Esophagus squamous epithelium (tissue), 5 donors: ENCODE measurements at regions not wholly inside any gene's neighbourhood (a gene's known extent, or its start where the extent isn't known, plus 50 kb on each side); places are given as distances from the start of the nearest gene placed in this dataset.
"Not testable (repeated sequence)": the region's sequence is repeated elsewhere in the genome, so short reads cannot be mapped to it uniquely, and the experiment has no call there.

ENCODE experiments used
- DNase-seq: peaks from one replicate; lab custom pipeline; 2025; lab: John Stamatoyannopoulos, UW
- H3K27ac ChIP-seq, 4 donors: fragments of 200-600 bp; sonication (generic); one replicate each; pipeline ENCODE4 v1.5.1; 2016 to 2019; ENCODE audit warnings: mild to moderate bottlenecking in 1 of 4
- H3K27me3 ChIP-seq, 4 donors: fragments of 200-600 bp; sonication (generic); 1 replicate in 3 of 4; 2 replicates in 1 of 4; pipeline versions ENCODE4 v1.5.1 to v1.6.0; 2017 to 2021; ENCODE audit warnings: antibody characterized with exemption in 1 of 4
- H3K36me3 ChIP-seq, 3 donors: fragments of 200-600 bp; sonication (generic); one replicate each; pipeline ENCODE4 v1.5.1; 2016 to 2019
- H3K4me1 ChIP-seq, 3 donors: fragments of 200-600 bp; sonication (generic); one replicate each; pipeline ENCODE4 v1.5.1; 2017 to 2019
- H3K4me3 ChIP-seq, 4 donors: fragments of 200-600 bp; sonication (generic); 1 replicate in 3 of 4; 2 replicates in 1 of 4; pipeline ENCODE4 v1.5.1; 2016 to 2019; ENCODE audit warnings: mild to moderate bottlenecking in 2 of 4, moderate library complexity in 1 of 4
- H3K9me3 ChIP-seq, 3 donors: fragments of 200-600 bp; sonication (generic); one replicate each; pipeline ENCODE4 v1.5.1; 2016 to 2019
- CTCF ChIP-seq, 6 experiments: fragments of 450-650 bp in 4 of 6; fragments of 200-600 bp in 2 of 6; sonication (generic) in 2 of 6; IDR thresholded peaks; one replicate each; pipeline ENCODE4 v1.5.1; 2016 to 2019; ENCODE audit warnings: antibody characterized with exemption in 6 of 6, mild to moderate bottlenecking in 4 of 6, moderate library complexity in 4 of 6
- POLR2A ChIP-seq, 4 donors: fragments of 450-650 bp; IDR thresholded peaks; one replicate each; pipeline ENCODE4 v1.6.1; 2017; ENCODE audit warnings: antibody characterized with exemption in 4 of 4, mild to moderate bottlenecking in 4 of 4, moderate library complexity in 3 of 4
- WGBS, 2 donors: methylation state at CpG; one replicate each; pipeline ENCODE4 v1.1.5; 2018; 5-methylcytosine and 5-hydroxymethylcytosine counted together
- intact Hi-C: fragments of 100-400 bp; cut with DNase I; formaldehyde crosslinking; loops from one replicate; pipeline ENCODE4 v1.15.0; 2022
- donor health status: DM: yes; HTN: yes; CAD: no.

DNA sequence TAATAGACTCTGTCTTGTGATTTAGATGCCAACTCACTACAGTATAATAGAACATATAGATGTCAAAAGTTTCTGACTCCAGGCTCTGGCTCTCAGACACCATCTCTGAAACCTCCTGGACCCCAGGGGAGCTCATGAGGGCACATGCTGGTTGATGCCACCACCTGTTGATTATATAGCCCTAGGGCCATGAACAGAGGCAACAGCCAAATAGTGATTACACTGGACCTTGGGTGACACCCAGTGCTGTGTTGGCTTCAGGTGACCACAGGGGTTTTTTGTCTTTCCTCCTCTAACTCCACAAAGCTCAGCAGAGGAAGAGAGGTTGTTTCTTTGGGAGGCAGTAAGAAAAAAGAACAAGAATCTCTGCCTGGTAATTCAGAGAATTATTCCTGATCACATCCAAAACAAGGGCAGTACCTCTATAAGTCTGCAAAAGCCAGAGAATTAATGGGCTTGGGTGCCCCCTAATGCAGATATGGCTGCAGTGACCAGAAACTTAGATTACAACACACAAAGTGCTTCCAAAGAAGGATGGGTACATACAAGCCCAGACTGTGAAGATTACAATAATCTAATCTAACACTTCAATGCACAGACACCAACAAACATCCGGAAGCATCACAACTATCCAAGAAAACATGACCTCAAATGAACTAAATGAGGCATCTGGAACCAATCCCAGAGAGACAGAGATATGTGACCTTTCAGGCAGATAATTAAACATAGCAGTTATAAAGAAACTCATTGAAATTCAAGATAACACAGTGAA is 1920.6 kb downstream of the ARAP2 start:
- WGBS, 2 donors = 75 to 85% methylated on average over 1 of the region's 1 CpG
- H3K9me3 ChIP-seq = no peaks in the 10 kb centered on the region
- no peaks in the 10 kb centered on the region for H3K36me3 ChIP-seq
- H3K4me1 ChIP-seq = no peaks in the 10 kb centered on the region
- H3K27ac ChIP-seq = no peak overlapping the region
- TF ChIP-seq CTCF (IDR thresholded peaks at IDR 0.05) = no peak
- TF ChIP-seq POLR2A (IDR thresholded peaks at IDR 0.05) = no peak
- no peak for DNase-seq
- intact Hi-C loops = no loop called here
- H3K27me3 ChIP-seq = no peaks in the 10 kb centered on the region
- H3K4me3 ChIP-seq = no peak overlapping the region

- no peaks in the 10 kb centered on the region for H3K27me3 ChIP-seq
- no peak overlapping the region for H3K4me3 ChIP-seq
- 69 to 70% methylated on average over 1 of the region's 1 CpG for WGBS, 2 donors
- H3K9me3 ChIP-seq = no peaks in the 10 kb centered on the region
- TF ChIP-seq POLR2A (IDR thresholded peaks at IDR 0.05) (no peak), CTCF (IDR thresholded peaks at IDR 0.05) (no peak)
- intact Hi-C loops = no loop called here
- H3K27ac ChIP-seq = no peak overlapping the region
- no peaks in the 10 kb centered on the region for H3K36me3 ChIP-seq
- DNase-seq = no peak
- no peaks in the 10 kb centered on the region for H3K4me1 ChIP-seq
These were observed 1915.4 kb downstream of the ARAP2 start for GRCh38 chr4:34328939-34329338.

DNA sequence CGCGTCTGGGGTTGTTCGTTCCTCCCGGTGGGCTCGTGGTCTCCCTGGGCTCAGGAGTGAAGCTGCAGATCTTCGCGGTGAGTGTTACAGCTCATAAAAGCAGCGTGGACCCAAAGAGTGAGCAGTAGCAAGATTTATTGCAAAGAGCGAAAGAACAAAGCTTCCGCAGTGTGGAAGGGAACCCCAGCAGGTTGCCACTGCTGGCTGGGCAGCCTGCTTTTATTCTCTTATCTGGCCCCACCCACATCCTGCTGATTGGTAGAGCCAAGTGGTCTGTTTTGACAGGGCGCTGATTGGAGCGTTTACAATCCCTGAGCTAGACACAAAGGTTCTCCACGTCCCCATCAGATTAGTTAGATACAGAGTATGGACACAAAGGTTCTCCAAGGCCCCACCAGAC is 1909.2 kb downstream of the ARAP2 start:
- H3K27me3 ChIP-seq, DNase-seq, intact Hi-C loops, H3K4me3 ChIP-seq, H3K9me3 ChIP-seq, H3K4me1 ChIP-seq, H3K27ac ChIP-seq, H3K36me3 ChIP-seq: not testable (repeated sequence)
- 92% methylated on average over 9 of the region's 13 CpGs; no CpG with 5 or more reads in 1 of the 2 donors for WGBS, 2 donors

- H3K36me3 ChIP-seq, H3K27me3 ChIP-seq, DNase-seq, H3K4me3 ChIP-seq, H3K4me1 ChIP-seq, H3K27ac ChIP-seq, H3K9me3 ChIP-seq, intact Hi-C loops: not testable (repeated sequence)
- WGBS, 2 donors = no CpG with 5 or more reads among the region's 22 CpGs
These were observed 1908.8 kb downstream of the ARAP2 start for GRCh38 chr4:34335556-34335955.

- Histone ChIP-seq H3K4me1 (no peaks in the 10 kb centered on the region), H3K9me3 (no peaks in the 10 kb centered on the region), H3K4me3 (no peak overlapping the region), H3K27ac (no peak overlapping the region), H3K36me3 (no peaks in the 10 kb centered on the region), H3K27me3 (no peaks in the 10 kb centered on the region)
- DNase-seq = no peak
- TF ChIP-seq POLR2A (IDR thresholded peaks at IDR 0.05) (no peak), CTCF (IDR thresholded peaks at IDR 0.05) (no peak)
- intact Hi-C loops = no loop called here
These were observed 1881.7 kb downstream of the ARAP2 start for GRCh38 chr4:34362654-34363053.

DNA sequence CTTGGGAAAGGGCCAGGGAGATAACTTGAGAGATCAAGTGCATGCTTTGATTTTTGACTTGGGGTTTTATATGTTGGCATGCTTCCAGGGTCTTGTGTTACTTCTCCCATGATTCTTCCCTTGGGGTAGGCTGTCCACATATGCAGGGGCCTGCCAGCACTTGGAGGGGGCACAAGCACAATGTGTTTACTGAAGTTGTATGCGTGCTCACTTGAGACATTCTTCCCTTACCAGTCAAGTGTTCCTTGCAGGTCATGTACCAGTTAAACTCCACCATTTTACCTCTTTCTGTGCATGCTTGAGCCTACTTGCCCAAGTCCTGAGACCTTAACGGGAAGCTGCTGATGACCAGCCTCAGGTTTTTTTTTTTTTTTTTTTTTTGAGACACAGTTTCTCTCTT is 1880.5 kb downstream of the ARAP2 start:
- Histone ChIP-seq H3K36me3 (no peaks in the 10 kb centered on the region), H3K9me3 (no peaks in the 10 kb centered on the region), H3K27ac (no peak overlapping the region), H3K27me3 (no peaks in the 10 kb centered on the region), H3K4me3 (no peak overlapping the region), H3K4me1 (no peaks in the 10 kb centered on the region)
- intact Hi-C loops = no loop called here
- WGBS, 2 donors = 79 to 87% methylated on average over 2 of the region's 2 CpGs
- no peak for DNase-seq
- TF ChIP-seq POLR2A (IDR thresholded peaks at IDR 0.05) (no peak), CTCF (IDR thresholded peaks at IDR 0.05) (no peak)
